ENCODE measurements at regions not wholly inside any gene's neighbourhood (a gene's known extent, or its start where the extent isn't known, plus 50 kb on each side); places are given as distances from the start of the nearest gene placed in this dataset.
"Not testable (repeated sequence)": the region's sequence is repeated elsewhere in the genome, so short reads cannot be mapped to it uniquely, and the experiment has no call there.

- DNase-seq (ENCODE audit: low read depth in 2 of 2), result no peak
Observed at GRCh38 chr4:131296192-131296591, 1852.9 kb upstream of the PCDH10 start.

GRCh38 chr4:131302108-131302507 is 1847.0 kb upstream of the PCDH10 start:
- no peak for DNase-seq (ENCODE audit: low read depth in 2 of 2)

GRCh38 chr4:131304686-131305085 is 1844.4 kb upstream of the PCDH10 start:
- no peak for DNase-seq (ENCODE audit: low read depth in 2 of 2)

GRCh38 chr4:131309628-131310027 is 1839.5 kb upstream of the PCDH10 start:
- DNase-seq (ENCODE audit: low read depth in 2 of 2), result no peak

GRCh38 chr4:131316086-131316485 is 1833.0 kb upstream of the PCDH10 start:
- DNase-seq (ENCODE audit: low read depth in 2 of 2), result no peak

GRCh38 chr4:131337936-131338335 is 1811.2 kb upstream of the PCDH10 start:
- DNase-seq (ENCODE audit: low read depth in 2 of 2), result no peak

- DNase-seq (ENCODE audit: low read depth in 2 of 2), result no peak
Observed at GRCh38 chr4:131339137-131339536, 1810.0 kb upstream of the PCDH10 start.

- DNase-seq (ENCODE audit: low read depth in 2 of 2), result no peak
Observed at GRCh38 chr4:131344761-131345160, 1804.3 kb upstream of the PCDH10 start.

GRCh38 chr4:131347816-131348215 is 1801.3 kb upstream of the PCDH10 start:
- DNase-seq (ENCODE audit: low read depth in 2 of 2), result no peak

- DNase-seq (ENCODE audit: low read depth in 2 of 2), result no peak
Observed at GRCh38 chr4:131348263-131348662, 1800.8 kb upstream of the PCDH10 start.

GRCh38 chr4:131352371-131352770 is 1796.7 kb upstream of the PCDH10 start:
- not testable (repeated sequence) for DNase-seq (ENCODE audit: low read depth in 2 of 2)

- no peak for DNase-seq (ENCODE audit: low read depth in 2 of 2)
Observed at GRCh38 chr4:131366714-131367113, 1782.4 kb upstream of the PCDH10 start.

- no peak for DNase-seq (ENCODE audit: low read depth in 2 of 2)
Observed at GRCh38 chr4:131367441-131367840, 1781.7 kb upstream of the PCDH10 start.

GRCh38 chr4:131370846-131371245 is 1778.2 kb upstream of the PCDH10 start:
- no peak for DNase-seq (ENCODE audit: low read depth in 2 of 2)

- DNase-seq (ENCODE audit: low read depth in 2 of 2), result no peak
Observed at GRCh38 chr4:131381055-131381454, 1768.0 kb upstream of the PCDH10 start.

- DNase-seq (ENCODE audit: low read depth in 2 of 2), result no peak
Observed at GRCh38 chr4:131382839-131383238, 1766.3 kb upstream of the PCDH10 start.

- no peak for DNase-seq (ENCODE audit: low read depth in 2 of 2)
Observed at GRCh38 chr4:131388277-131388676, 1760.8 kb upstream of the PCDH10 start.

- no peak for DNase-seq (ENCODE audit: low read depth in 2 of 2)
Observed at GRCh38 chr4:131408102-131408501, 1741.0 kb upstream of the PCDH10 start.

- DNase-seq (ENCODE audit: low read depth in 2 of 2), result no peak
Observed at GRCh38 chr4:131411393-131411792, 1737.7 kb upstream of the PCDH10 start.

- DNase-seq (ENCODE audit: low read depth in 2 of 2), result no peak
Observed at GRCh38 chr4:131419147-131419546, 1729.9 kb upstream of the PCDH10 start.

GRCh38 chr4:131426023-131426758 is 1722.9 kb upstream of the PCDH10 start:
- no peak for DNase-seq (ENCODE audit: low read depth in 2 of 2)

- DNase-seq (ENCODE audit: low read depth in 2 of 2), result no peak
Observed at GRCh38 chr4:131427000-131427399, 1722.1 kb upstream of the PCDH10 start.

GRCh38 chr4:131430302-131430701 is 1718.8 kb upstream of the PCDH10 start:
- no peak for DNase-seq (ENCODE audit: low read depth in 2 of 2)

All from stimulated activated CD8-positive, alpha-beta memory T cell treated with anti-CD3 and anti-CD28 coated beads, Interleukin-2, amount 100 ng/mL, for 48 hours (primary cell).